ENCODE measurements at regions not wholly inside any gene's neighbourhood (a gene's known extent, or its start where the extent isn't known, plus 50 kb on each side); places are given as distances from the start of the nearest gene placed in this dataset.

GRCh38 chr2:101551336-101551888, 76.5 kb upstream of the RFX8 start:
- TF ChIP-seq PATZ1 (CRISPR knock-in tag; IDR thresholded peaks at IDR 0.05; ENCODE audit: borderline replicate concordance) (no peak), TSHZ2 (CRISPR knock-in tag; IDR thresholded peaks at IDR 0.05) (no peak), POU6F1 (CRISPR knock-in tag; IDR thresholded peaks at IDR 0.05; ENCODE audit: borderline replicate concordance, low read depth) (no peak), CSRNP3 (CRISPR knock-in tag; IDR thresholded peaks at IDR 0.05) (no peak), ISL1 (CRISPR knock-in tag; IDR thresholded peaks at IDR 0.05) (no peak), OSR1 (CRISPR knock-in tag; IDR thresholded peaks at IDR 0.05) (no peak), SNAI2 (CRISPR knock-in tag; IDR thresholded peaks at IDR 0.05) (no peak), CSDC2 (CRISPR knock-in tag; IDR thresholded peaks at IDR 0.05) (no peak), ESRRG (CRISPR knock-in tag; IDR thresholded peaks at IDR 0.05) (no peak), BACH2 (CRISPR knock-in tag; IDR thresholded peaks at IDR 0.05; ENCODE audit: borderline replicate concordance) (no peak), ZFP3 (CRISPR knock-in tag; IDR thresholded peaks at IDR 0.05) (no peak), ZC3H10 (CRISPR knock-in tag; IDR thresholded peaks at IDR 0.05) (no peak), ZNF70 (CRISPR knock-in tag; IDR thresholded peaks at IDR 0.05) (no peak), CREB5 (CRISPR knock-in tag; IDR thresholded peaks at IDR 0.05; ENCODE audit: low read depth) (no peak), TOX (CRISPR knock-in tag; IDR thresholded peaks at IDR 0.05; ENCODE audit: borderline replicate concordance) (no peak)
- ATAC-seq, result no peak

GRCh38 chr2:101550555-101550954, 75.6 kb upstream of the RFX8 start:
- ATAC-seq, result no peak
- TF ChIP-seq ZC3H10 (CRISPR knock-in tag; IDR thresholded peaks at IDR 0.05), result no peak
- TF ChIP-seq PATZ1 (CRISPR knock-in tag; IDR thresholded peaks at IDR 0.05; ENCODE audit: borderline replicate concordance), result no peak
- no peak for TF ChIP-seq CREB5 (CRISPR knock-in tag; IDR thresholded peaks at IDR 0.05; ENCODE audit: low read depth)
- no peak for TF ChIP-seq TSHZ2 (CRISPR knock-in tag; IDR thresholded peaks at IDR 0.05)
- TF ChIP-seq ZFP30 (CRISPR knock-in tag; IDR thresholded peaks at IDR 0.05), result no peak
- TF ChIP-seq POU6F1 (CRISPR knock-in tag; IDR thresholded peaks at IDR 0.05; ENCODE audit: borderline replicate concordance, low read depth), result no peak
- no peak for TF ChIP-seq ZNF8 (CRISPR knock-in tag; IDR thresholded peaks at IDR 0.05)
- TF ChIP-seq OSR1 (CRISPR knock-in tag; IDR thresholded peaks at IDR 0.05), result no peak
- no peak for TF ChIP-seq BACH2 (CRISPR knock-in tag; IDR thresholded peaks at IDR 0.05; ENCODE audit: borderline replicate concordance)
- no peak for TF ChIP-seq SNAI2 (CRISPR knock-in tag; IDR thresholded peaks at IDR 0.05)
- TF ChIP-seq CSRNP3 (CRISPR knock-in tag; IDR thresholded peaks at IDR 0.05), result no peak
- no peak for TF ChIP-seq RARB (CRISPR knock-in tag; IDR thresholded peaks at IDR 0.05)
- no peak for TF ChIP-seq ISL1 (CRISPR knock-in tag; IDR thresholded peaks at IDR 0.05)
